ENCODE measurements at regions not wholly inside any gene's neighbourhood (a gene's known extent, or its start where the extent isn't known, plus 50 kb on each side); places are given as distances from the start of the nearest gene placed in this dataset.

DNA sequence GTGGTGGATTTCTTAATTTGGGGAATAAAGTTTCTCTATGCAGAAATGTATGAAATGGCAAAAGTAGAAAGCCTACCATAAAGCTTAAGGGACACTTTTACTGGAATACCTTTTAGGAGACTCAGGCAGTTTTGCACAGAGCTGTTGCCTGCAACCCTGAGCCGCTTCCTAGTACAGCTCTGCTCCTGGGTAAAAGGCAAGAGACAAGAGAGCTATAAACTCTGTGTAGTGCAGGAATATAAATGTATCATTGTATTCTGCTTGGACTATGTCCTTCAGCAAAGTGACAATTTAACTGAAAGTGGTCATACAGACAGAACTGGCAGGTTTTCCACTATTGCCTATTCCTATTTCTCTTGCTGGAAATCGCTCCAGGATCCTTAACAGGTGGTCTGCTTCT is 65.3 kb upstream of the MYOCD start:
- H3K4me3 ChIP-seq (ENCODE audit: low read depth, low read length), result no peak overlapping the region
- TF ChIP-seq, protein P1, sequence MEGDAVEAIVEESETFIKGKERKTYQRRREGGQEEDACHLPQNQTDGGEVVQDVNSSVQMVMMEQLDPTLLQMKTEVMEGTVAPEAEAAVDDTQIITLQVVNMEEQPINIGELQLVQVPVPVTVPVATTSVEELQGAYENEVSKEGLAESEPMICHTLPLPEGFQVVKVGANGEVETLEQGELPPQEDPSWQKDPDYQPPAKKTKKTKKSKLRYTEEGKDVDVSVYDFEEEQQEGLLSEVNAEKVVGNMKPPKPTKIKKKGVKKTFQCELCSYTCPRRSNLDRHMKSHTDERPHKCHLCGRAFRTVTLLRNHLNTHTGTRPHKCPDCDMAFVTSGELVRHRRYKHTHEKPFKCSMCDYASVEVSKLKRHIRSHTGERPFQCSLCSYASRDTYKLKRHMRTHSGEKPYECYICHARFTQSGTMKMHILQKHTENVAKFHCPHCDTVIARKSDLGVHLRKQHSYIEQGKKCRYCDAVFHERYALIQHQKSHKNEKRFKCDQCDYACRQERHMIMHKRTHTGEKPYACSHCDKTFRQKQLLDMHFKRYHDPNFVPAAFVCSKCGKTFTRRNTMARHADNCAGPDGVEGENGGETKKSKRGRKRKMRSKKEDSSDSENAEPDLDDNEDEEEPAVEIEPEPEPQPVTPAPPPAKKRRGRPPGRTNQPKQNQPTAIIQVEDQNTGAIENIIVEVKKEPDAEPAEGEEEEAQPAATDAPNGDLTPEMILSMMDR (IDR thresholded peaks at IDR 0.05; ENCODE audit: borderline replicate concordance, insufficient read depth, low read depth, low read length), result no peak

DNA sequence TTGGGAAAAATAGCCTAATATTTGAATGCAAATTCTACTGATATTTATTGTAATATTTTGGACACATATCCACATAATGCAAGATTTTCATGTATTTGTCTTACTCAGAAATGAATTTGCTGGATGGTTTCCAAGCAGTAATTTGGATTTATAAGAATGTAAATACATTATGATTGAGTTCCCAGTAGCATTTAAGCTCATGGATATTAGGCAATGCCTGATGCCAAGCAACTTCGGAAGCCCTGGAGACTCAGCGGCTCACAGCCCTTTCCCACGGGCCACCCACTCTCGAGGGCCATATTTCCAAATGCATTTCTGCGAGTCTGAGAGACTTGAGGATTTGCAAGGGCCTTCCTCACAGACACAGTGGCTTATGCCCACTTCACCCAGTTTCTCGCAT is 62.1 kb upstream of the MYOCD start:
- H3K4me3 ChIP-seq (ENCODE audit: low read depth, low read length), result no peak overlapping the region
- TF ChIP-seq, protein P1 (IDR thresholded peaks at IDR 0.05; ENCODE audit: borderline replicate concordance, insufficient read depth, low read depth, low read length), result no peak

DNA sequence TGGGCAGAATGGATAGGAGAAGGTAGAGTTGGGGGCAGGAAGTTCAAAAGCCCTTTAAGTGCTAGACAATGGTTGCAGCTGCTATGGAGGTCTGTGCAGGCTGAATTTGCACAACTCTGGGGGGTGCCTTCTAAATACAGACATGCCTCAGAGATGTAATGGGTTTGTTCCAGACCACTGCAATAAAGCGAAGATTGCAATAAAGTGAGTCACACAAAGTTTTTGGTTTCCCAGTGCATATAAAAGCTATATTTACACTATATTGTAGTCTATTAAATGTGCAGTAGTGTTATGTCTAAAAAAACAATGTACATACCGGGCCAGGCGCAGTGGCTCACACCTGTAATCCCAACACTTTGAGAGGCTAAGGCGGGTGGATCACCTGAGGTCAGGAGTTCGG is 60.5 kb upstream of the MYOCD start:
- H3K4me3 ChIP-seq (ENCODE audit: low read depth, low read length), result no peak overlapping the region
- TF ChIP-seq, protein P1 (IDR thresholded peaks at IDR 0.05; ENCODE audit: borderline replicate concordance, insufficient read depth, low read depth, low read length), result no peak

DNA sequence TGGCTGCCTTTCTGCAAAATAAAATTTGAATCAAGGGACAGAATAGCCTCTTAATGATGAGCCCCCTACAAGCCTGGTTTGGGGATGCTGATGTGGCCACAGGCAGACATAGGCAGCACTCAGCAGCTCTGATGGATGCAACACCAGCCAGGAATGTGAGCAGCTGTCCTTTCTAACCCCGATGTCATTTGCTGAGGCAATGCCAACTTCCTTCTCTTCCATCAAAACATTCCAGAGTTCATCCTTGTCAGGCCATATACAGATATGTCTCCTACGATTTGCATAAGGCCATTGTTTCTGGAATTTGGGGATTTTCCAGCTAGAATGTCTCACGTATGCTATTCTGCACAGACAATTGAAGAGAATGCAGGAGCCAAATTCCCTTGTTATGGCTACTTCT is 52.1 kb upstream of the MYOCD start:
- TF ChIP-seq, protein P1 (IDR thresholded peaks at IDR 0.05; ENCODE audit: borderline replicate concordance, insufficient read depth, low read depth, low read length), result no peak
- no peak overlapping the region for H3K4me3 ChIP-seq (ENCODE audit: low read depth, low read length)
